Ishikawa (cell line): ENCODE measurements at regions not wholly inside any gene's neighbourhood (a gene's known extent, or its start where the extent isn't known, plus 50 kb on each side); places are given as distances from the start of the nearest gene placed in this dataset.

ENCODE experiments used
- EGR1 ChIP-seq: IDR thresholded peaks from 2 replicates; pipeline ENCODE4 v1.6.1; 2012
- RAD21 ChIP-seq: IDR thresholded peaks from 2 replicates; pipeline ENCODE4 v1.6.1; 2012; ENCODE audit warnings: low read depth
- TAF1 ChIP-seq: IDR thresholded peaks from 2 replicates; pipeline ENCODE4 v1.6.1; 2012; ENCODE audit warnings: low read depth, mild to moderate bottlenecking
- TCF12 ChIP-seq: IDR thresholded peaks from 2 replicates; pipeline ENCODE4 v1.6.1; 2012; ENCODE audit warnings: low read depth
- YY1 ChIP-seq: IDR thresholded peaks from 2 replicates; pipeline ENCODE4 v1.6.1; 2012; ENCODE audit warnings: low read depth
- TF ChIP-seq, protein P1 (sequence below): IDR thresholded peaks from 2 replicates; pipeline ENCODE4 v1.6.1; 2012; ENCODE audit warnings: low read depth, mild to moderate bottlenecking
- TF ChIP-seq, protein P2 (sequence below): IDR thresholded peaks from 2 replicates; pipeline ENCODE4 v1.6.1; 2012

DNA sequence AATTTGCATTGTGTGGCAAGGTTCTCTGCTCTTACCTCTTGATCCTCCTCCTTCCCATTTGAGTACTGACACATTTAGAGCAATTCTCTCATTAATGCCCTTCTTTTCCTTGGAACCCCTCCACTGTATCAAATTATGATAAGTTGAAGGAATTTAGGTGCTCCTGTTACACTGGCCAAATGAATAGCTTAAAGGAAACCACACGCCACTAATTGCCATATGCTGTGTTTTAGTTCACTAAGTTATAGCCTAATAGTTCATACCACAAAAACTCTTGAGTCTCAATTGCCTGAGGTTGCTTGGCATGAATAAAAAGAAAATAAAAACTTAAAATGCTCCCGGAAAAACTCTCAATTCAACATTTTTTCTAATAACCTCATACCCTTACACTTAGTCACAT is 1239.3 kb downstream of the EPHA7 start:
- TF ChIP-seq, protein P1, sequence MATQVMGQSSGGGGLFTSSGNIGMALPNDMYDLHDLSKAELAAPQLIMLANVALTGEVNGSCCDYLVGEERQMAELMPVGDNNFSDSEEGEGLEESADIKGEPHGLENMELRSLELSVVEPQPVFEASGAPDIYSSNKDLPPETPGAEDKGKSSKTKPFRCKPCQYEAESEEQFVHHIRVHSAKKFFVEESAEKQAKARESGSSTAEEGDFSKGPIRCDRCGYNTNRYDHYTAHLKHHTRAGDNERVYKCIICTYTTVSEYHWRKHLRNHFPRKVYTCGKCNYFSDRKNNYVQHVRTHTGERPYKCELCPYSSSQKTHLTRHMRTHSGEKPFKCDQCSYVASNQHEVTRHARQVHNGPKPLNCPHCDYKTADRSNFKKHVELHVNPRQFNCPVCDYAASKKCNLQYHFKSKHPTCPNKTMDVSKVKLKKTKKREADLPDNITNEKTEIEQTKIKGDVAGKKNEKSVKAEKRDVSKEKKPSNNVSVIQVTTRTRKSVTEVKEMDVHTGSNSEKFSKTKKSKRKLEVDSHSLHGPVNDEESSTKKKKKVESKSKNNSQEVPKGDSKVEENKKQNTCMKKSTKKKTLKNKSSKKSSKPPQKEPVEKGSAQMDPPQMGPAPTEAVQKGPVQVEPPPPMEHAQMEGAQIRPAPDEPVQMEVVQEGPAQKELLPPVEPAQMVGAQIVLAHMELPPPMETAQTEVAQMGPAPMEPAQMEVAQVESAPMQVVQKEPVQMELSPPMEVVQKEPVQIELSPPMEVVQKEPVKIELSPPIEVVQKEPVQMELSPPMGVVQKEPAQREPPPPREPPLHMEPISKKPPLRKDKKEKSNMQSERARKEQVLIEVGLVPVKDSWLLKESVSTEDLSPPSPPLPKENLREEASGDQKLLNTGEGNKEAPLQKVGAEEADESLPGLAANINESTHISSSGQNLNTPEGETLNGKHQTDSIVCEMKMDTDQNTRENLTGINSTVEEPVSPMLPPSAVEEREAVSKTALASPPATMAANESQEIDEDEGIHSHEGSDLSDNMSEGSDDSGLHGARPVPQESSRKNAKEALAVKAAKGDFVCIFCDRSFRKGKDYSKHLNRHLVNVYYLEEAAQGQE = no peak
- TF ChIP-seq YY1 (no peak), RAD21 (no peak), TAF1 (no peak), TCF12 (no peak), EGR1 (no peak)
- TF ChIP-seq, protein P2, sequence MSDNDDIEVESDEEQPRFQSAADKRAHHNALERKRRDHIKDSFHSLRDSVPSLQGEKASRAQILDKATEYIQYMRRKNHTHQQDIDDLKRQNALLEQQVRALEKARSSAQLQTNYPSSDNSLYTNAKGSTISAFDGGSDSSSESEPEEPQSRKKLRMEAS = no peak
